H9 (cell line): ENCODE measurements at regions not wholly inside any gene's neighbourhood (a gene's known extent, or its start where the extent isn't known, plus 50 kb on each side); places are given as distances from the start of the nearest gene placed in this dataset.
A peak's percentile ranks its signal among the peaks of the same experiment; 100 is the strongest.

Source experiments
- DNase-seq: peaks from one replicate; pipeline ENCODE4 v3.0.0-alpha.2; 2017
- H2AFZ ChIP-seq: one replicate; pipeline ENCODE4 v1.6.1; 2013; ENCODE audit warnings: mild to moderate bottlenecking, low read length, control low read depth, moderate library complexity
- H2AK5ac ChIP-seq: 2 replicates; pipeline ENCODE4 v1.6.1; 2013; ENCODE audit warnings: low read length, control low read depth, mixed read lengths; ENCODE audit not compliant: insufficient read length
- H2BK120ac ChIP-seq: one replicate; pipeline ENCODE4 v1.6.1; 2013; ENCODE audit warnings: low read depth, mild to moderate bottlenecking, low read length, control low read depth, inconsistent platforms; ENCODE audit not compliant: poor library complexity, severe bottlenecking
- H2BK12ac ChIP-seq: 2 replicates; pipeline ENCODE4 v1.6.1; 2013; ENCODE audit warnings: low read length, control low read depth, mixed read lengths, low read depth; ENCODE audit not compliant: insufficient read length
- H2BK15ac ChIP-seq: 2 replicates; pipeline ENCODE4 v1.6.1; 2013; ENCODE audit warnings: low read depth, low read length, control low read depth
- H2BK20ac ChIP-seq: one replicate; pipeline ENCODE4 v1.6.1; 2013; ENCODE audit warnings: low read depth, mild to moderate bottlenecking, low read length, control low read depth, inconsistent platforms; ENCODE audit not compliant: poor library complexity, severe bottlenecking
- H2BK5ac ChIP-seq: 2 replicates; pipeline ENCODE4 v1.6.1; 2013; ENCODE audit warnings: low read length, control low read depth, mixed read lengths; ENCODE audit not compliant: insufficient read length
- H3K14ac ChIP-seq: 2 replicates; pipeline ENCODE4 v1.6.1; 2013; ENCODE audit warnings: low read length, control low read depth; ENCODE audit not compliant: insufficient read depth
- H3K18ac ChIP-seq: 2 replicates; pipeline ENCODE4 v1.6.1; 2013; ENCODE audit warnings: low read depth, mild to moderate bottlenecking, mixed read lengths, low read length, control low read depth; ENCODE audit not compliant: insufficient read length
- H3K23ac ChIP-seq: 2 replicates; pipeline ENCODE4 v1.6.1; 2013; ENCODE audit warnings: low read length, control low read depth, mixed read lengths, low read depth; ENCODE audit not compliant: insufficient read length
- H3K23me2 ChIP-seq: 2 replicates; pipeline ENCODE4 v1.6.1; 2013; ENCODE audit warnings: low read depth, mild to moderate bottlenecking, mixed read lengths, low read length, control low read depth; ENCODE audit not compliant: insufficient read length, poor library complexity, severe bottlenecking
- H3K27ac ChIP-seq: 2 replicates; pipeline ENCODE4 v1.5.1; 2013; ENCODE audit warnings: low read length, control low read depth, mixed read lengths, low read depth; ENCODE audit not compliant: insufficient read length
- H3K27me3 ChIP-seq: 2 replicates; pipeline ENCODE4 v1.6.1; 2013; ENCODE audit warnings: low read length, control low read depth, inconsistent platforms; ENCODE audit not compliant: insufficient read depth
- H3K4ac ChIP-seq: 2 replicates; pipeline ENCODE4 v1.6.1; 2013; ENCODE audit warnings: low read depth, mild to moderate bottlenecking, control low read depth, inconsistent platforms, low read length, moderate library complexity
- H3K4me1 ChIP-seq: 2 replicates; pipeline ENCODE4 v1.6.1; 2013; ENCODE audit warnings: low read length, control low read depth, inconsistent platforms; ENCODE audit not compliant: insufficient read depth
- H3K4me2 ChIP-seq: 2 replicates; pipeline ENCODE4 v1.6.1; 2013; ENCODE audit warnings: low read length, control low read depth, mixed read lengths; ENCODE audit not compliant: insufficient read length, insufficient read depth
- H3K56ac ChIP-seq: 2 replicates; pipeline ENCODE4 v1.6.1; 2013; ENCODE audit warnings: low read depth, mild to moderate bottlenecking, mixed read lengths, low read length, control low read depth; ENCODE audit not compliant: insufficient read length
- H3K79me1 ChIP-seq: 2 replicates; pipeline ENCODE4 v1.6.1; 2013; ENCODE audit warnings: low read depth, mild to moderate bottlenecking, moderate library complexity, low read length, control low read depth, inconsistent platforms; ENCODE audit not compliant: insufficient read depth, poor library complexity, severe bottlenecking
- H3K79me2 ChIP-seq: 2 replicates; pipeline ENCODE4 v1.6.1; 2013; ENCODE audit warnings: low read length, control low read depth, inconsistent platforms; ENCODE audit not compliant: insufficient read depth
- H3K9ac ChIP-seq: 2 replicates; pipeline ENCODE4 v1.6.1; 2013; ENCODE audit warnings: low read length, control low read depth, mixed read lengths; ENCODE audit not compliant: insufficient read length; ENCODE audit errors: extremely low read depth
- H3K9me3 ChIP-seq: one replicate; pipeline ENCODE4 v1.6.1; 2013; ENCODE audit warnings: low read depth, low read length, inconsistent platforms; ENCODE audit not compliant: control insufficient read depth
- H3T11ph ChIP-seq: one replicate; pipeline ENCODE4 v1.6.1; 2013; ENCODE audit warnings: mild to moderate bottlenecking, low read length, control low read depth, inconsistent platforms
- H4K20me1 ChIP-seq: one replicate; pipeline ENCODE4 v1.6.1; 2013; ENCODE audit not compliant: control insufficient read depth, insufficient read length, insufficient read depth
- H4K5ac ChIP-seq: 2 replicates; pipeline ENCODE4 v1.6.1; 2013; ENCODE audit warnings: low read depth, mild to moderate bottlenecking, mixed read lengths, low read length, control low read depth; ENCODE audit not compliant: insufficient read length
- H4K8ac ChIP-seq: replicated peaks from 2 replicates; pipeline ENCODE4 v1.6.1; 2013; ENCODE audit warnings: low read length, control low read depth, mixed read lengths, low read depth; ENCODE audit not compliant: insufficient read length
- H4K91ac ChIP-seq: 2 replicates; pipeline ENCODE4 v1.6.1; 2013; ENCODE audit warnings: low read depth, mild to moderate bottlenecking, moderate library complexity, mixed read lengths, low read length, control low read depth; ENCODE audit not compliant: insufficient read length
- H3K27ac Mint-ChIP-seq, 3 experiments: 2 replicates in 2 of 3; 3 replicates in 1 of 3; pipeline ENCODE4 v1.8.0; 2020 to 2021; ENCODE audit warnings: mixed read lengths in 3 of 3, mild to moderate bottlenecking in 1 of 3, moderate library complexity in 1 of 3
- H3K27me3 Mint-ChIP-seq: 2 replicates; pipeline ENCODE4 v1.8.0; 2021; ENCODE audit warnings: low read depth, mild to moderate bottlenecking, moderate library complexity, mixed read lengths
- H3K36me3 Mint-ChIP-seq, 3 experiments: 2 replicates in 2 of 3; 3 replicates in 1 of 3; pipeline ENCODE4 v1.8.0; 2020 to 2021; ENCODE audit warnings: low read depth in 3 of 3, mixed read lengths in 3 of 3; ENCODE audit not compliant: insufficient read depth in 1 of 3
- H3K4me1 Mint-ChIP-seq, 2 experiments: 2 replicates each; pipeline ENCODE4 v1.8.0; 2020; ENCODE audit warnings: mixed read lengths in 2 of 2
- H3K4me3 Mint-ChIP-seq, 2 experiments: 2 replicates in 1 of 2; 3 replicates in 1 of 2; pipeline ENCODE4 v1.8.0; 2020 to 2021; ENCODE audit warnings: mild to moderate bottlenecking in 2 of 2, mixed read lengths in 2 of 2, moderate library complexity in 1 of 2
- H3K9me3 Mint-ChIP-seq, 2 experiments: 2 replicates in 1 of 2; 3 replicates in 1 of 2; pipeline ENCODE4 v1.8.0; 2020; ENCODE audit warnings: mild to moderate bottlenecking in 2 of 2, mixed read lengths in 2 of 2, moderate library complexity in 1 of 2
- WGBS: extraction: QIAGEN DNeasy Blood & Tissue Kit; methylation state at CpG from one replicate; pipeline ENCODE4 v1.1.7; 2013; ENCODE audit warnings: missing lambda C conversion rate, low lambda C conversion rate, mixed read lengths; ENCODE audit not compliant: insufficient read length; ENCODE audit errors: extremely low coverage; 5-methylcytosine and 5-hydroxymethylcytosine counted together
- TF ChIP-seq, protein P1 (sequence below): fragments of 200-600 bp; sonication (generic); conservative IDR thresholded peaks from 3 replicates; pipeline ENCODE4 v1.8.0; 2021; ENCODE audit warnings: antibody characterized with exemption, mild to moderate bottlenecking

DNA sequence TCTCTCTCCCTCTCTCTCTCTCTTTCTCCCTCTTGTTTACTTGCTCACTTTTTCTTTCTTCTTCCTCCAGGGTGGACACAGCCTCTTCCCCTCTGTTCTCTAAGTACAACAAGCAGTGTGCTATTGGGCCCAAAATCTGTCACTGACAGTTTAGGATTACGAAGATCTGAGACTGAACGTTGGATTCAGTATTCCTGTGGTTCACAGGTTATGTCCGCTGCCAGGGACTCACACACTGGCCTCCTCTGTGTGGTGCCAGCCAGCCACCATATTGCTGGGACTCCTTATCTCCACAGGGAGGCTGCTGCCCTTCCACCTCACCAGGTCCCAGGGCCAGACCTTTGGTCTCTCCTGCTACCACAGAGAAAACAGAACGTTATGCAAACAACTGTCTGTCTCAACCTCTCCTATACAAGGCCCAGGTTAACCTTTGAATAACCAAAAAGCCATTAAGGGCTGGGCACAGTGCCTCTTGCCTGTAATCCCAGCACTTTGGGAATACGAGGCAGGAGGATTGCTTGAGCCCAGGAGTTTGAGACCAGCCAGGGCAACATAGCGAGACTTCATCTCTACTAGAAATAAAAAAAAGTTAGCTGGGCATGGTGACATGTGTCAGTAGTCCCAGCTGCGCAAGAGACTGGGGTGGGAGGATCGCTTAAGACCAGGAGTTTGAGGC is 171.9 kb upstream of the RAB4A start:
- no peak overlapping the region for H2AK5ac ChIP-seq
- H3K4me3 Mint-ChIP-seq: no peak overlapping the region
- peak overlapping the region in 1 of 3 experiments; percentile 7; a peak in 1 of 7 replicates for H3K27ac Mint-ChIP-seq
- no CpG with 5 or more reads among the region's 8 CpGs for WGBS
- peaks cover 42 to 45% of the 10 kb centered on the region in 2 experiments for H3K4me1 Mint-ChIP-seq
- no peaks in the 10 kb centered on the region for H3K27me3 ChIP-seq
- no peak overlapping the region for H2BK12ac ChIP-seq
- H3K4ac ChIP-seq: no peak overlapping the region
- no peaks in the 10 kb centered on the region for H4K20me1 ChIP-seq
- no peaks in the 10 kb centered on the region for H3K79me2 ChIP-seq
- peaks cover 5% of the 10 kb centered on the region; the same call in 1 of the 2 replicates for H3K4me1 ChIP-seq
- no peak overlapping the region for H3K14ac ChIP-seq
- no peak overlapping the region for H2BK5ac ChIP-seq
- H2BK15ac ChIP-seq: no peak overlapping the region
- H3K9me3 ChIP-seq: no peaks in the 10 kb centered on the region
- H4K8ac ChIP-seq: no peak overlapping the region
- peaks cover 0 to 12% (median 3%) of the 10 kb centered on the region in 3 experiments; a peak in 5 of 7 replicates for H3K36me3 Mint-ChIP-seq
- H2BK20ac ChIP-seq: no peak overlapping the region
- H2AFZ ChIP-seq: no peak overlapping the region
- TF ChIP-seq, protein P1, sequence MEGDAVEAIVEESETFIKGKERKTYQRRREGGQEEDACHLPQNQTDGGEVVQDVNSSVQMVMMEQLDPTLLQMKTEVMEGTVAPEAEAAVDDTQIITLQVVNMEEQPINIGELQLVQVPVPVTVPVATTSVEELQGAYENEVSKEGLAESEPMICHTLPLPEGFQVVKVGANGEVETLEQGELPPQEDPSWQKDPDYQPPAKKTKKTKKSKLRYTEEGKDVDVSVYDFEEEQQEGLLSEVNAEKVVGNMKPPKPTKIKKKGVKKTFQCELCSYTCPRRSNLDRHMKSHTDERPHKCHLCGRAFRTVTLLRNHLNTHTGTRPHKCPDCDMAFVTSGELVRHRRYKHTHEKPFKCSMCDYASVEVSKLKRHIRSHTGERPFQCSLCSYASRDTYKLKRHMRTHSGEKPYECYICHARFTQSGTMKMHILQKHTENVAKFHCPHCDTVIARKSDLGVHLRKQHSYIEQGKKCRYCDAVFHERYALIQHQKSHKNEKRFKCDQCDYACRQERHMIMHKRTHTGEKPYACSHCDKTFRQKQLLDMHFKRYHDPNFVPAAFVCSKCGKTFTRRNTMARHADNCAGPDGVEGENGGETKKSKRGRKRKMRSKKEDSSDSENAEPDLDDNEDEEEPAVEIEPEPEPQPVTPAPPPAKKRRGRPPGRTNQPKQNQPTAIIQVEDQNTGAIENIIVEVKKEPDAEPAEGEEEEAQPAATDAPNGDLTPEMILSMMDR: no peak
- H3K79me1 ChIP-seq: no peaks in the 10 kb centered on the region
- H3K56ac ChIP-seq: no peak overlapping the region
- no peak overlapping the region for H4K91ac ChIP-seq
- no peak overlapping the region for H4K5ac ChIP-seq
- H3K27me3 Mint-ChIP-seq: no peaks in the 10 kb centered on the region
- H3T11ph ChIP-seq: no peak overlapping the region
- no peak overlapping the region for H3K27ac ChIP-seq
- no peak for DNase-seq
- no peak overlapping the region for H3K18ac ChIP-seq
- H3K9ac ChIP-seq: no peak overlapping the region
- no peak overlapping the region for H3K4me2 ChIP-seq
- no peak overlapping the region for H2BK120ac ChIP-seq
- no peaks in the 10 kb centered on the region for H3K23me2 ChIP-seq
- H3K23ac ChIP-seq: no peak overlapping the region
- peaks cover 6% of the 10 kb centered on the region in 2 experiments for H3K9me3 Mint-ChIP-seq
